NCI-H1930 (cell line): ENCODE measurements at regions not wholly inside any gene's neighbourhood (a gene's known extent, or its start where the extent isn't known, plus 50 kb on each side); places are given as distances from the start of the nearest gene placed in this dataset.
"Not testable (repeated sequence)": the region's sequence is repeated elsewhere in the genome, so short reads cannot be mapped to it uniquely, and the experiment has no call there.

Source experiments
- DNase-seq, 2 experiments: peaks; one replicate each; lab custom pipeline; 2025; lab: John Stamatoyannopoulos, UW

- no peak for DNase-seq
Measured at GRCh38 chr20:48329676-48330664, 497.8 kb downstream of the PREX1 start.

- DNase-seq, result no peak
Measured at GRCh38 chr20:48329031-48329615, 498.7 kb downstream of the PREX1 start.

- not testable (repeated sequence) for DNase-seq
Measured at GRCh38 chr20:48327848-48328247, 500.0 kb downstream of the PREX1 start.

GRCh38 chr20:48326868-48327267, 500.9 kb downstream of the PREX1 start:
- no peak for DNase-seq

- no peak for DNase-seq
Measured at GRCh38 chr20:48326434-48326691, 501.4 kb downstream of the PREX1 start.

- DNase-seq, result no peak
Measured at GRCh38 chr20:48325656-48326433, 502.0 kb downstream of the PREX1 start.

GRCh38 chr20:48324744-48325143, 503.1 kb downstream of the PREX1 start:
- no peak for DNase-seq

GRCh38 chr20:48321271-48321670, 506.5 kb downstream of the PREX1 start:
- no peak for DNase-seq

GRCh38 chr20:48319943-48320584, 507.7 kb downstream of the PREX1 start:
- no peak for DNase-seq

- no peak for DNase-seq
Measured at GRCh38 chr20:48317578-48317977, 510.2 kb downstream of the PREX1 start.

GRCh38 chr20:48314925-48315592, 512.7 kb downstream of the PREX1 start:
- DNase-seq, result no peak

- no peak for DNase-seq
Measured at GRCh38 chr20:48313324-48313723, 514.5 kb downstream of the PREX1 start.

GRCh38 chr20:48311956-48312355, 515.8 kb downstream of the PREX1 start:
- DNase-seq, result no peak

GRCh38 chr20:48310305-48310704, 517.5 kb downstream of the PREX1 start:
- DNase-seq, result no peak

- no peak for DNase-seq
Measured at GRCh38 chr20:48309293-48309692, 518.5 kb downstream of the PREX1 start.

GRCh38 chr20:48308882-48309281, 518.9 kb downstream of the PREX1 start:
- DNase-seq, result no peak

- DNase-seq, result no peak
Measured at GRCh38 chr20:48308232-48308781, 519.5 kb downstream of the PREX1 start.

GRCh38 chr20:48307277-48307676, 520.5 kb downstream of the PREX1 start:
- DNase-seq, result no peak

GRCh38 chr20:48302844-48303542, 517.7 kb upstream of the SULF2 start:
- no peak for DNase-seq

GRCh38 chr20:48302149-48302548, 516.9 kb upstream of the SULF2 start:
- no peak for DNase-seq

GRCh38 chr20:48301189-48301588, 515.9 kb upstream of the SULF2 start:
- DNase-seq, result no peak
